MM.1S (cell line): ENCODE measurements at regions not wholly inside any gene's neighbourhood (a gene's known extent, or its start where the extent isn't known, plus 50 kb on each side); places are given as distances from the start of the nearest gene placed in this dataset.

Experiments used
- DNase-seq: peaks from one replicate; pipeline ENCODE4 v3.0.0-alpha.2; 2015
- H2AFZ ChIP-seq: fragments of 300-600 bp; sonication (generic); 2 replicates; pipeline ENCODE4 v1.6.0; 2016; ENCODE audit warnings: antibody characterized with exemption, low read length
- H3F3A ChIP-seq: fragments of 300-600 bp; sonication (generic); 2 replicates; pipeline ENCODE4 v1.6.1; 2016; ENCODE audit warnings: mild to moderate bottlenecking, antibody characterized with exemption, low read length, moderate library complexity, mixed read lengths; ENCODE audit not compliant: insufficient read depth
- H3K27ac ChIP-seq: fragments of 300-600 bp; sonication (generic); 2 replicates; pipeline ENCODE4 v1.5.1; 2016; ENCODE audit warnings: mild to moderate bottlenecking, low read length
- H3K27me3 ChIP-seq: fragments of 300-600 bp; sonication (generic); replicated peaks from 2 replicates; pipeline ENCODE4 v1.6.0; 2016; ENCODE audit warnings: low read length; ENCODE audit not compliant: insufficient read depth
- H3K36me3 ChIP-seq: fragments of 300-600 bp; sonication (generic); replicated peaks from 2 replicates; pipeline ENCODE4 v1.6.1; 2016; ENCODE audit warnings: mild to moderate bottlenecking, low read length, mixed read lengths; ENCODE audit not compliant: insufficient read depth
- H3K4me1 ChIP-seq: fragments of 300-600 bp; sonication (generic); 2 replicates; pipeline ENCODE4 v1.6.1; 2016; ENCODE audit warnings: low read length, mixed read lengths
- H3K4me2 ChIP-seq: fragments of 300-600 bp; sonication (generic); 2 replicates; pipeline ENCODE4 v1.6.0; 2016; ENCODE audit warnings: low read depth, low read length
- H3K4me3 ChIP-seq: fragments of 300-600 bp; sonication (generic); 2 replicates; pipeline ENCODE4 v1.5.1; 2016; ENCODE audit warnings: low read length, mixed read lengths
- H3K79me2 ChIP-seq: fragments of 300-600 bp; sonication (generic); 2 replicates; pipeline ENCODE4 v1.6.1; 2016; ENCODE audit warnings: mixed run types, low read length, mixed read lengths
- H3K9ac ChIP-seq: fragments of 300-600 bp; sonication (generic); 2 replicates; pipeline ENCODE4 v1.6.1; 2016; ENCODE audit warnings: low read length, mixed read lengths
- H3K9me2 ChIP-seq: fragments of 300-600 bp; sonication (generic); replicated peaks from 2 replicates; pipeline ENCODE4 v1.6.1; 2016; ENCODE audit warnings: mild to moderate bottlenecking, low read length, mixed read lengths; ENCODE audit not compliant: insufficient read depth
- H3K9me3 ChIP-seq: fragments of 300-600 bp; sonication (generic); replicated peaks from 2 replicates; pipeline ENCODE4 v1.6.1; 2016; ENCODE audit warnings: mild to moderate bottlenecking, low read length, mixed read lengths; ENCODE audit not compliant: insufficient read depth
- H4K20me1 ChIP-seq: fragments of 300-600 bp; sonication (generic); 2 replicates; pipeline ENCODE4 v1.6.1; 2016; ENCODE audit warnings: mild to moderate bottlenecking, low read length, moderate library complexity, mixed read lengths; ENCODE audit not compliant: insufficient read depth
- CTCF ChIP-seq: fragments of 300-600 bp; sonication (generic); IDR thresholded peaks from 2 replicates; pipeline ENCODE4 v1.5.1; 2016; ENCODE audit warnings: antibody characterized with exemption, low read length, mixed read lengths
- EZH2 ChIP-seq: fragments of 300-600 bp; sonication (generic); optimal IDR thresholded peaks from 2 replicates; pipeline ENCODE3; 2017; ENCODE audit warnings: low read depth, mild to moderate bottlenecking, antibody characterized with exemption, low read length, mixed read lengths
- EZH2phosphoT487 ChIP-seq: fragments of 300-600 bp; sonication (generic); IDR thresholded peaks from 2 replicates; pipeline ENCODE4 v1.6.1; 2018; ENCODE audit warnings: antibody characterized with exemption, low read length

GRCh38 chr10:130416334-130417150, 280.4 kb downstream of the GLRX3 start:
- Histone ChIP-seq H3K9me2 (no peaks in the 10 kb centered on the region), H2AFZ (no peak overlapping the region), H3K9ac (no peak overlapping the region), H3K27me3 (no peaks in the 10 kb centered on the region), H3K27ac (no peak overlapping the region), H3K4me2 (no peak overlapping the region), H3K36me3 (no peaks in the 10 kb centered on the region), H3K4me3 (no peak overlapping the region), H4K20me1 (no peaks in the 10 kb centered on the region), H3K9me3 (no peaks in the 10 kb centered on the region), H3F3A (no peaks in the 10 kb centered on the region), H3K79me2 (no peaks in the 10 kb centered on the region), H3K4me1 (no peaks in the 10 kb centered on the region)
- DNase-seq, result no peak
- no peak for TF ChIP-seq CTCF
- no peak for TF ChIP-seq EZH2phosphoT487
- no peak for TF ChIP-seq EZH2

- no peaks in the 10 kb centered on the region for H3K36me3 ChIP-seq
- H3K9me3 ChIP-seq, result no peaks in the 10 kb centered on the region
- TF ChIP-seq EZH2phosphoT487 (no peak), CTCF (no peak), EZH2 (no peak)
- H3K27ac ChIP-seq, result no peak overlapping the region
- no peaks in the 10 kb centered on the region for H3K79me2 ChIP-seq
- no peaks in the 10 kb centered on the region for H3K9me2 ChIP-seq
- H3K4me1 ChIP-seq, result no peaks in the 10 kb centered on the region
- no peaks in the 10 kb centered on the region for H3K27me3 ChIP-seq
- H3K9ac ChIP-seq, result no peak overlapping the region
- H3K4me3 ChIP-seq, result no peak overlapping the region
- H2AFZ ChIP-seq, result no peak overlapping the region
- H3K4me2 ChIP-seq, result no peak overlapping the region
- no peaks in the 10 kb centered on the region for H4K20me1 ChIP-seq
- DNase-seq, result no peak
- no peaks in the 10 kb centered on the region for H3F3A ChIP-seq
Observed at GRCh38 chr10:130418731-130419130, 282.5 kb downstream of the GLRX3 start.

- Histone ChIP-seq H3K4me2 (no peak overlapping the region), H4K20me1 (no peaks in the 10 kb centered on the region), H3K4me1 (no peaks in the 10 kb centered on the region), H3K36me3 (no peaks in the 10 kb centered on the region), H3K27ac (no peak overlapping the region), H3K27me3 (no peaks in the 10 kb centered on the region), H3K4me3 (no peak overlapping the region), H3K79me2 (no peaks in the 10 kb centered on the region), H3K9ac (no peak overlapping the region), H3K9me2 (no peaks in the 10 kb centered on the region), H2AFZ (no peak overlapping the region), H3K9me3 (no peaks in the 10 kb centered on the region), H3F3A (no peaks in the 10 kb centered on the region)
- TF ChIP-seq EZH2, result no peak
- no peak for TF ChIP-seq CTCF
- no peak for DNase-seq
Observed at GRCh38 chr10:130421909-130422308, 285.7 kb downstream of the GLRX3 start.
